GM18498 (cell line): ENCODE measurements at regions not wholly inside any gene's neighbourhood (a gene's known extent, or its start where the extent isn't known, plus 50 kb on each side); places are given as distances from the start of the nearest gene placed in this dataset.
"Not testable (repeated sequence)": the region's sequence is repeated elsewhere in the genome, so short reads cannot be mapped to it uniquely, and the experiment has no call there.

Source experiments
- ATAC-seq: cut with Tn5 transposase; IDR thresholded peaks from one replicate; pipeline ENCODE4 v1.9.1; 2021; ENCODE audit warnings: mild to moderate bottlenecking, moderate library complexity; ENCODE audit not compliant: unreplicated experiment

DNA sequence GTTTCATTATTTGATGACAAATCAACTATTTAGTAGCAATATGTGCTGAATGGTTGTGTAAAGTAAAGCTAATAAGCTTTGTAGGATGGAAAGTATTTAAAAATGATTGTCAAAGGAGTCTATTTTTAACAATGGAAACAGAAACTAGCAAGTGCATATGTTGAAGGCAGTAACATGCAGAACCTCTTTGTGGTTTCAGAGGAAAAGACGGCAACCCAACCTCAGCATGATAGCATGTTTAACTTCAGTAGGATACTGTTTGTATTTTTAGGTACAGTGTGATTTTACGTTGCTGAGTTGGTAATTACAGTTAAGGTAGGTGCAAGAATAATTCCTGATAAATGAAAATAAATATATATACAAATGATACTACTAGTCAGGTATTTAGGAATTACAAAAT, 545.4 kb downstream of the CDY1 start:
- ATAC-seq = not testable (repeated sequence)

DNA sequence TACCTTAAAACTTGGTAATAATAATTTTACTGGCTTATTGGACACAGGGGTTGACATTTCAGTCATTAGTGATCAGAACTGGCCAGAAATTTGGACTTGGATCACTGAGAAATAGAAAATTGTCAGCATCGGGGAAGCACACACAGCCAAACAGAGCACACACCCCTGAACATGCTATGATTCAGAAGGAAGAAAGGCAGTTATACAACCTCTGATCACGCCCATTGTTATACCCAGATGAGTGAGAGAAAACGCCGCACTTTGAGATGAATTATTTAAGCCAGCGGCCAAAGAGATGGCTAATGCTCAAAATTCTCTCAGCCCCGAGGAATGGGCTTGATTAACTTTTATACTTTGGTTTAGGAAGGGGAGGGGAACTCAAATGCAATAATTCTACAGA, 557.4 kb downstream of the CDY1 start:
- not testable (repeated sequence) for ATAC-seq

DNA sequence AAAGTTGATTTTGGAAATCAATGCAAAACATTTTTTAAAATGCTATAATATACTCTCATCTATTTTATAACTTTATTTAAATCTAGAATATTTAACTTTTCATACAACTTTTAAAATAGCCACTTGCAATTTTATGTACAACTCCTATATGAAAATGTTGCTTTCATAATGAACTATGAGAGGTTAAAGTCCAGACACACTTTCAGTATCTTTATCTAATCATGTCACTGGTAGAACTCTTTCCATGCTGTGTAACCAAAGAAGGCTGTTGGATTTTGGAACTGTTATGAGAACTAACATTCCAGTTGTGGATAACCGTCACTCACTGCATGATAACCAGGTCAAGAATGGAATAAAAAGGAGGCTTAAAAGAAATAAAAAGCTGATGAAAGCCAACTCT, 603.1 kb downstream of the CDY1 start:
- peak; percentile 48 for ATAC-seq

DNA sequence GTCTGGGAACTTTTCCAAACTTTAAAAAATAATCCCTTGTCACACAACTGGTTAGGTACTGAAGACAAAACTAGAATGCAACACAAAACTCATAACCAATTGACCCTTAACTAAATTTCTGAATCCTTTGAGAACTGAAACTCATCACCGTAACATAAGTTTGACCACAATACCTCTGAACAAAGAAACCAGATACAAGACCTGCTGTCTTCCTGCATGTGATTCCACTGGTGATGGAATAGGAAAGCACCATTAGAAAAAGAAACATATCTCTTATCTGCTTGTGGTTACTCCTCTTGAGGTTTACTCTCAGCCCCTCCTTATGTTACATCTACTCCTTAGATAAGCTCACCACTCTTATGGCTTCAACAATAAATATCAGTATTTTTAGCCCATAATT, 603.6 kb downstream of the CDY1 start:
- ATAC-seq = peak; percentile 88

DNA sequence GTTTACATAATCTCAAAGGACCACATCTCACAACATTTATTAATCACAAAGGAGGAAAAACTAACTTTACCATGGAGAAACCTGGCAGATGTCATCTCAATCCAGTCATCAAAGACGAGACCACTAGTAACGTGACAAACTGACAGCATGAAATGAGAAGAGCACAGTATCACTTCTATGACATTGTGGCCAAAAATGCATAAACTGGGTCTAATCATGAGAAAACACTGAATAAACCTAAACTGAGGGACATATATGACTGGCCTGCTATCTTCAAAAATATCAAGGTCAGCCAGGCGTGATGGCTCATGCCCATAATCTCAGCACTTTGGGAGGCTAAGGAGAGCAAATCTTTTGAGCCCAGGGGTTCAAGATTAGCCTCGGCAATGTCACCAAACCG, 619.0 kb downstream of the CDY1 start:
- not testable (repeated sequence) for ATAC-seq

DNA sequence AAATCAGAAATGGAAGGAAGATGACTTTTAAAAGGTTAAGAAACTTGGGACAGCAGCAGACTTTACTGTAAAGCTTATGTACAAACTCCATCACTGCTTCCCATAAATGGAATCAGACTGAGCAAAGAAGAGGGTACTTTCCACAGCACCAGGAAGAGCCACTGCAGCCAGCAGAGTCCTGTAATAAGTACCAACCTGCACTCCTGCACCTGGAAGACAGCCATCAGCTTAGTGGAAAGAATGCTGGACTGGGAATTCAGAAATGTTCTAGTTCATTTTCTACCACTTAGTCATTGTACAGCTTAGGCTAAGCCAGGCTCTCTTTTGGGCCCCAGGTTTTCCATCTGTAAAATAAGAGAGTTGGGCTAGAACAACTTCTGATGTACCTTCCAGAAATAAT, 632.3 kb downstream of the CDY1 start:
- not testable (repeated sequence) for ATAC-seq

DNA sequence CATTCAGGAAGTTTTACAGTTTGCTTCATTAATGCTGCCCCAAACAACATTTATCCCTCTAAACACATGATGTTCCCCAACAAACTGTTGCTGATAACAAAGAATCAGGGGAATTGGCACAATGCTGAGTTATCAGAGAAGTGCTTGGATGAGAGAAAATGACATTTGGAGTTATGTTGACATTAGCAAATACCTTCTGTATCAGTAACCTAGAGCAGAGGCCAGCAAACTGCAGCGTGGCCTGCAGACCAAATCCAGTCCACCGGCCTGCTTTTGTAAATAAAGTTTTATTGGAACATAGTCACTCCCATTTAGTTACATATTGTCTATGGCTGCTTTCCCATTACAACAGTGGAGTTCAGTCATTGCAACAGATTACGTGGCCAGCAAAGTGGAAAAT, 643.5 kb downstream of the CDY1 start:
- not testable (repeated sequence) for ATAC-seq

DNA sequence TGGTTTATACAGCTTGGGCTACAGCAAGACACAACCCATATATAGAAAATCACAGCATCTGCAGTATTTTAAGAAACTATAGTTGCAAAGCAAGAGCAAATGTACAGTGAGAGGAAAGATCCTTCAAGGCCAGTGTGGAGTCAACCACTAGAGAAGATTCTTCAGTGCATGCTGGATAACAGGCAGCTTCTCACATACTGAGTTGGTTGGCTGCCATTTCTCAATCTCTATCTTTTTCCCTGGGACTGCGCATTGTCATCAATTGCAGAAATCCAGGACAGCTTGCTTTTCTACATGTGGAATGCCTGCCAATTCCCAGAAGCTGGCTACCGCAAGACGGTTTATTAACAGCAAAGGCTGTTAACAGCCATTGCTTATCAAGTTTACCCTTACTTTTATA, 646.5 kb downstream of the CDY1 start:
- not testable (repeated sequence) for ATAC-seq

DNA sequence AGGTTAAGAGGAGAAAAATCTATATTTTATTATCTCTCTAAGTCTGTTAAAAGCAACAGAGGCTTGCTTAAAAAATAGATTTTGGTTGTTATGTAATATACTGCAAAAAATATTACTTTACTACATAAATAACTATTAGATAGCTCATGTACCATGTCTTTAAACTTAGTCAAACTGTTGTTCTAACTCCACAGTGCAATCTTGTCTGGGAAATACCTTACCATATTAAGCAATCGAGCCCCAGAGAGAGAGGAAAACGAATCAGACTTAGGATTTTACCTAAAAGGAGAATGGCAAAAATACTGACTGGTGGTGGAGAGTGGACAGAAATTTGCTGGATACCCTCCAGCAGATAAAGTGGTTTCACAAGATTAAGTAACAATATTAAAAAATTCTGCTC, 647.0 kb downstream of the CDY1 start:
- not testable (repeated sequence) for ATAC-seq

DNA sequence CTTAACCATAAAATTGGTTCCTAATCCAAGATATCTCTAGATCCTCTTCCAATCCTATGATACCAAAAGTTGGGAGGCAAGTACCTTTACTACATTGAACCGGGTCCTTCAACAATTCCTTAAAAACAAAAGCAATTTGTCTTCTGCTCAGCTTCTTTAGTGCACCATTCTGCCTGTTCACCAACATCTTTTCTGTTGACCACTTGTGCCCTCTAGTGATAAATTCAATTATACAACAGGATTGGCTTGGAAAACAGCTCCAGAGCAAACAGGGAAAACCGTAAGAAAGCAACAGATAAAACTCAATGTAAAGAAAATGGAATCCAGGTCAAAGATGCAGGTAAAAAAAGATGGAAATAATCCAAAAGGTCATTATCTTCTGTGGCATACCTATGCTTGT, 651.2 kb downstream of the CDY1 start:
- not testable (repeated sequence) for ATAC-seq

DNA sequence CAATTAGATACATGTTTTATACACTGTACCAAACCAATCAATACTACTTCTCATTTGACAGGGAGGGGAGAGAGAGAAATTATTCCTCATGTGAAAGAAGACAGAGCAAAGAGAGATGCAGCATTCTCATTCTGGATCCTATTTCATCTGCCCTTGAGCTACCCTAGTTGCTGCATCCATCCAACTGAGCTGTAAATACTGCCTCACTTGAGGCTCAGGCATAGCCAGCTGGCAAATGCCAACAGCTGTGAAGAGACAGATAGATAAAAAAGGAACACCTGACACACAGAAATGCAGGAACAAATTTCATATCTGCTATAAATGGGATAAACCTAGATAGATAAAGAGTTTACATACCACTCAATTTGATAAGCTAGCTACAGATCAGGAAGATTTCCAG, 684.1 kb downstream of the CDY1 start:
- ATAC-seq = not testable (repeated sequence)

DNA sequence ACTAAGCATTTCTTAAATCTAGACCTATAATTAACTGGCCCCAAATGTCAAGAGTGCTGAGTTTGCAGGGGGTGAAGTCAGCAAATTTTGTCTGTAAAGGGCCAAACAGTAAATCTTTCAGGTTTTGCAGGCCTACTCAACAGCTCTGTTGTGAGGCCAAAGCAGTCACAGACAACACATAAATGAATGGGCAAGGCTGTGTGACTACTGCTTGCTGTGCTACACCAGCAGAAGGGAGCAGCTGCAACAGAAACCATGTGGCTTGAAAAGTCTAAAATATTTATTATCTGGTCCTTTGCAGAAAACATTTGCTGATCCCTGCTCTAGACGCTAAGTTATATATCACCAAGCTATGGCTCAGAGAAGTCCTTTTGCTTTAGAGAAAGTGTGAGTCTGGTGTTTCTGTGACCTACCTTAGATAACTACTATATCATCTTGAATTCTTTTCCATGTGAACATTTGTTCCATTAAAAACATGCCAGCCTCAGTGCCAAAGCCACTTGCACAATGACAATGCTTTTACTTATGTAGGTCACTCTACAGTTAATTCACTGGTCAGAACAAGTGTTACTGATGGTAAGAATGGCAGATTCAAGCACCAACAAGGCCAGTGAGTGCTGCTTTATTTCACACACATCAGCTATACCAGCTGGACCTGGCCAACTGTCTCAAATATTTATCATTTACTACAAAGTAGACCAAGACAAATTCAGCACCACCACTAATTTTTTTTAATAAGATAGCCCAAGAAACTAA, 684.9 kb downstream of the CDY1 start:
- not testable (repeated sequence) for ATAC-seq

DNA sequence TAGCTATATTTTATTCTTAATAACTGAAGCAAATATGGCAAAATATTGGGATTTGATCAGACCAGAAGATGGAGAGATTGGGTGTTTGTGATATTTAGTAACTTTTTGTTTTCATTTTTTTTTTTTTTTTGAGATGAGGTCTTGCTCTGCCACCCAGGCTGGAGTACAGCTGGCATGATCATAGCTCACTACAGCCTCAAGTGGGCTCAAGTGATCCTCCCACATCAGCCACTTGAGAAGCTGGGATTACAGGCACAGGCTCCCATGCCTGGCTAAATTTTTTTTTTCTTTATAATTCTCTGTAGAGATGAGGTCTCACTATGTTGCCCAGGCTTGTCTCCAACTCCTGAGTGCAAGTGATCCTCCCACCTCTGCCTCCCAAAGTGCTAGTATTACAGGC, 686.4 kb downstream of the CDY1 start:
- ATAC-seq = not testable (repeated sequence)

DNA sequence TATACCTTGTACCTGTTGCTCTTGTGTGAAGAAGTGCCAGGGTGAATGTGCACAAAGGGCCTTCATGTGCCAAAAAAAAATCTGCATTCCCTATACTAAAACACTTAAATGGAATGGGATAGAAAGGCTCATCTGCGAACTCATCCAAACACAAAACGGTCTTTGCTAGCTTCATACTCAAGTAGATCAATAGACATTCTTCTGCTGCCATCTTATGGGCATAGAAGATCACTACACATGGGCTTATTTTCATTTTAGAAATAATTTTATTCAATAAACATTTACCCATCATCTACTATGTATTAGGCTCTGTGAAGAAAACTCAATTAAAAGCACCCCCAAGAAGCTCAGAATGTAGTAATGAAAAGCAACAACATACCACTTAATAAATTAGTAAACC, 693.1 kb downstream of the CDY1 start:
- not testable (repeated sequence) for ATAC-seq

DNA sequence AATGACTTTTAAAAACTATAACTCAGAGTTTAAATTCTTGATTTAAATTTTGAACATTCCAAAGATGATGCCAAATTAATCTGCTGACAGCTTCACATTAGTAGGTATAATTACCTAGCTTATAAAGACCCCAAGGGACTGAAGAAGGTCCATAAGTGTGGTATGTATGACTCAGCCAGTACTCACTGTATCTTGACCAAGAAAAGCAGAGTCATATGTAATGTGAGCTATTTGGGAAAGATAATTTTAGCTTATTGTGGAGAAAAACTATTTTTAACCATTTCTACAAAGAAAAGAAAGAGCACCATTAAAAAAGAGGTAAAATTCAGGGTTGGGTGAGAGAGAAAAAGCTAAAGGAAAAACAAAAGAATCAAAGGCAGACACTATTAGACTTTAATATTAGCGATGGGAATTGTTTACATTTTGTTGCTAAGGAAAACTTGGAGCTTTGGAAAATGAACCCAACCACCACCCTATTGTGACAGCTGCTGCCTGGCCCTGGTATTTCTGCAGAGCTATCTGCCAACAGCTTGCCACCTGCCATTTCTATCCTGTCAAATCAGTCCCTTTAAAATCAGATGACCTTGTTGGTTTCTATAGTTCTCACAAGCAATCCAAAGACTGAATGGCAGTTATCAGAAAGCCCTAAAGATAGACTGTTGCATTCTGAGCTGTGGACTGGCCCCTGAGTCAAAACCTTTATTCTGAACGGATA, 697.7 kb downstream of the CDY1 start:
- not testable (repeated sequence) for ATAC-seq

DNA sequence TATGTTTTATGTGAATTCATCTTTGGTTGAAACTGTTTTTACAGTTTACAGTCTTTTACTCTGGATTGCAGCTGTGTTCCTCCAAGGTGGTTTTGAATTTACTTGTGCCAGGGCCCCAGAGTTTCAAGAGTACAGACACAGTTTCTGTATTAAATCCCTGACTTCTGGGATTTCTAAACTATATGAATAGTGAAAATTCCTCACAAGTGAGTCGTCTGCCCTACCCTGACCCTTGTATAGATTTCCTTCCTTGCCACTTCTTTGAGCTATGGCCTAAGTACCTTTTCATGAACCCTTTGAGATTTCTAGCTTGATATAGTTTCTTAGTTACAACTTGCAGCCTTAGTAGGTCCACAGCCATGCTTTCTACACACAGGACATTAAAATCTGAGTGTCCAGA, 700.8 kb downstream of the CDY1 start:
- ATAC-seq = not testable (repeated sequence)

DNA sequence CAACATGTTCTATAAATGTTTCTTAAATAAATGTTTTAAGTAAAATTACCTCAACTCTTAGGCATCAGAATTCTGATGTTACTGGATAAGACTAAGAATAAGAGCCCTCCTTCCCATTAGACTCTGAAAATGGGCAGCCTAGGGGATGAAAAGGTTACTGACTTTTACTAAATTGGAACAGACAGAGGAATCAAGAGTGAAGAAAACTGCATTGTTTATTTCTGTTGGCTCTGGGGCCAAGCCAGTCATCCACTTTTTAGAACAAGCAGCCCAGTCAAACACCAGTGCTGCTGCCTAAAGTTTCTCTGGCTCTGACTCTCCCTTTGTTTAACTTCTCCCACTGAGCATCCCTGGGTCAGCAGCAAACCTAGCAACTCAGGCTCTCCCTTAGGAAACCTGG, 731.0 kb downstream of the CDY1 start:
- not testable (repeated sequence) for ATAC-seq

DNA sequence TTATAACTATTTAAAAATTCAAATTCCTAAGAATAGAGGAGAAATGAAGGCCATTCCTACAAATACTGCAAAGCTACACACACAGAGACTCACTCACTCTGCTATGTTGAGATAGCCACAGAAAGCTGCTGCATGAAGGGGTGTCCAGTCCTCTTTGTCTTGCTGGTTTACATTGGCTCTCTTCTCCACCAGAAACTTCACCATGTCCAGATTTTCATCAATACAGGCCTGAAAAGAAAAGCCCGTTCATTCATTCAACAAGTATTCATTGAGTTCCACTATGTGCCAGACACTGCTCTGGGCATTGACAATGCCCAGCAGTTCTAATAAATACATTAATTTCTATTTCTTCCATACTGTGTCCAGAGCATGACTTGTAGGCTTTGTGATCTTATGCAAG, 732.3 kb downstream of the CDY1 start:
- no peak for ATAC-seq

DNA sequence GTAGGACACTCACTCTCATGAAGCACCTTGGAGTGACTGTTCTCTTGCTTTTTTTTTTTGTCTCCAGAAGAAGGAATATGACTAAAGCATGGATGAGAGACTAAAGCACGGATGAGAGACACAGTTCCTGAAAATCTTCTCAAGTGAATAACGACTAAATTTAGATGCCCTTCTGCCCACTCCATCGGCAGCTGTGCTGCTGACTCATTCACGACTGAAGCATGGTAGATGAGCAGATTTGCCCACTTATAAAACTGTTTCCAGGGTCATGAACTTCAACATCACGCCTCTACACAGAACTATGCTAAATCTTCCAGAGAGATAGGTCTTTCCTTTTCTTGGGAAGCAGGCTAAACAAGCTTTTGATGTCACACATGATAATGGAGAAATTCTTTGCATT, 738.0 kb downstream of the CDY1 start:
- ATAC-seq = not testable (repeated sequence)

DNA sequence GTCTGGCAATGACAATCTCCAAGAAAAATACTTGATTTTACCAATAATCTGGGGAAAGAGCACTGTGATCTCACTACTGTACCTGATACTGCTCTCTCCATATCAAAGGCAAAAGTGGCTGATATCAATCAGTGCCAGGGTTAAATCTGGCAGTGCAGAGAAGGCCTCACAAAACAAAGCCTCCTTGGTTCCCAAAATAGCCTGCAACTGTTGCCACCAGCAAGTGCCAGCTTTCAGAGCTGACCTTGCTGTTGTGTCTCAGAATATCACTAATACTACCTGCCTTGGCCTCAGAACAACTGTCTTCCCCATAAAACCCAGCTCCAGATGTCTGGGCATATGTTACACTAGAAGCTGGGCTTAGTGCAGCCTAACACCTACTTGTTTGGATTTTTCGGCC, 738.6 kb downstream of the CDY1 start:
- ATAC-seq = not testable (repeated sequence)

DNA sequence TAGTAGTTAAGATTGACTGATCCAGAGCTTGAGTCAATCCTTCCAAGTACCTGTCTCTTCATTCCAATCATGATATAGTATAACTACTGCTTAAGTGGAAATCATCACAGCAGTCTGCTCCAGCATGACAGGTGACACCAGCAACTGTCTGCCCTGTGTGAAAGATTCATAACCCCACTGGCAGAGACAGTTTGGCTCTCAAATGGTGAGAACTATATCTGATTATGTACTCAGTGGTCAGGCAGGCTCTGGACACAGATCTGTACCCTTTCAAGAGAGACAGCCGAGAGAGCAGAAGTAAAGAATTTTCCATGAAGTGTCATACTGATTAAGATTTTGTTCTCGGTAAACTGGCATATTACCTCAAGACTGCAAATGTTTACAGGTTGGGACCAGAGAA, 741.5 kb downstream of the CDY1 start:
- not testable (repeated sequence) for ATAC-seq

DNA sequence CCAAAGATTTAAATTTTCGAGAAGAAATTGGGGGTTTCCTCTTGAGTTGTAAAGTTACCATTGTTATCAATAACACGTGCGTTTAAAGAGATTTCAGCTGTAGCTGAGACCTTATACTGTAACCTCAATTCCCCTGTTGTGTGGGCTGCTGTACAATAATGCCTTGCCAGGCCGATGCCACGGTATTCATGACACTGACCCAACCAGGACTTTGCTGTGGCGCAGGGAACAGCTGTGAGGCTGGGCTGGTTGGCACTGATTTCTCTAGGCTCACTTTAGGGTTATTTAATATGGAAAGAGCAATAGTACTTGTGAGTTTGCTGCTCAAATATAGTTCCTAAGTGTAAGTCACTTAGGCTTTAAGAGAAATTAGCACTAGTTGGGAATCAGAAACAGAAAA, 744.2 kb downstream of the CDY1 start:
- not testable (repeated sequence) for ATAC-seq
